GM23338 (cell line): ENCODE measurements at regions not wholly inside any gene's neighbourhood (a gene's known extent, or its start where the extent isn't known, plus 50 kb on each side); places are given as distances from the start of the nearest gene placed in this dataset.

Experiments
- ATAC-seq: fragments of 200-7000 bp; cut with Tn5 transposase; 3 replicates; pipeline ENCODE4 v1.9.1; 2020
- DNase-seq: peaks from one replicate; pipeline ENCODE4 v3.0.0-alpha.2; 2015; ENCODE audit warnings: low spot score
- H2AFZ ChIP-seq: fragments of 200-600 bp; sonication (generic); 2 replicates; pipeline ENCODE4 v1.8.0; 2016; ENCODE audit warnings: antibody characterized with exemption, mild to moderate bottlenecking, moderate library complexity
- H3F3A ChIP-seq: fragments of 200-600 bp; sonication (generic); replicated peaks from 2 replicates; pipeline ENCODE4 v1.8.0; 2017; ENCODE audit warnings: antibody characterized with exemption, mixed run types, low read depth
- H3K27ac ChIP-seq: fragments of 200-600 bp; sonication (generic); 2 replicates; pipeline ENCODE4 v1.6.1; 2016; ENCODE audit warnings: low read depth
- H3K27me3 ChIP-seq: fragments of 200-600 bp; sonication (generic); 2 replicates; pipeline ENCODE4 v1.8.0; 2016; ENCODE audit warnings: mild to moderate bottlenecking, mixed run types, moderate library complexity; ENCODE audit not compliant: insufficient read depth
- H3K36me3 ChIP-seq: fragments of 200-600 bp; sonication (generic); 2 replicates; pipeline ENCODE4 v1.8.0; 2016; ENCODE audit warnings: mild to moderate bottlenecking; ENCODE audit not compliant: insufficient read depth
- H3K4me1 ChIP-seq: fragments of 200-600 bp; sonication (generic); 2 replicates; pipeline ENCODE4 v1.8.0; 2016; ENCODE audit warnings: mild to moderate bottlenecking, moderate library complexity; ENCODE audit not compliant: insufficient read depth
- H3K4me2 ChIP-seq: fragments of 200-600 bp; sonication (generic); 2 replicates; pipeline ENCODE4 v1.7.1; 2017; ENCODE audit warnings: mixed run types
- H3K4me3 ChIP-seq: fragments of 200-600 bp; sonication (generic); 2 replicates; pipeline ENCODE4 v1.6.1; 2016; ENCODE audit warnings: mixed run types
- H3K79me2 ChIP-seq: fragments of 200-600 bp; sonication (generic); replicated peaks from 2 replicates; pipeline ENCODE4 v1.8.0; 2017; ENCODE audit warnings: mild to moderate bottlenecking; ENCODE audit not compliant: insufficient read depth
- H3K9me2 ChIP-seq: fragments of 200-600 bp; sonication (generic); 2 replicates; pipeline ENCODE4 v1.8.0; 2017; ENCODE audit not compliant: insufficient read depth
- H4K20me1 ChIP-seq: fragments of 200-600 bp; sonication (generic); replicated peaks from 2 replicates; pipeline ENCODE4 v1.8.0; 2017; ENCODE audit warnings: mild to moderate bottlenecking; ENCODE audit not compliant: insufficient read depth
- H3K27ac Mint-ChIP-seq: 2 replicates; pipeline ENCODE4 v1.8.0; 2020; ENCODE audit warnings: inconsistent platforms, mild to moderate bottlenecking, moderate library complexity, mixed read lengths
- H3K27me3 Mint-ChIP-seq: 3 replicates; pipeline ENCODE4 v1.8.0; 2022; ENCODE audit warnings: low read depth, mild to moderate bottlenecking, moderate library complexity, mixed read lengths, inconsistent platforms; ENCODE audit not compliant: insufficient read depth, poor library complexity
- H3K36me3 Mint-ChIP-seq: 3 replicates; pipeline ENCODE4 v1.8.0; 2021; ENCODE audit warnings: low read depth, mild to moderate bottlenecking, inconsistent platforms, moderate library complexity, mixed read lengths
- H3K4me1 Mint-ChIP-seq: 3 replicates; pipeline ENCODE4 v1.8.0; 2020; ENCODE audit warnings: mild to moderate bottlenecking, inconsistent platforms, mixed read lengths
- H3K4me3 Mint-ChIP-seq: 3 replicates; pipeline ENCODE4 v1.8.0; 2021; ENCODE audit warnings: moderate library complexity, mild to moderate bottlenecking, inconsistent platforms, mixed read lengths
- H3K9me3 Mint-ChIP-seq: 3 replicates; pipeline ENCODE4 v1.8.0; 2020; ENCODE audit warnings: moderate library complexity, mild to moderate bottlenecking, inconsistent platforms, mixed read lengths
- CREB1 ChIP-seq: fragments of 250-450 bp; sonication (Bioruptor Pico); IDR thresholded peaks from 2 replicates; pipeline ENCODE4 v1.5.0; 2020; ENCODE audit warnings: low read depth, mild to moderate bottlenecking, moderate library complexity
- CTCF ChIP-seq, 2 experiments: fragments of 200-600 bp in 1 of 2; sonication (generic) in 1 of 2; conservative IDR thresholded peaks; 2 replicates each; pipeline versions ENCODE4 v1.5.1 to v1.6.1; 2016 to 2017; ENCODE audit warnings: antibody characterized with exemption in 2 of 2, low read depth in 2 of 2, mild to moderate bottlenecking in 2 of 2, moderate library complexity in 1 of 2
- EZH2 ChIP-seq: fragments of 200-600 bp; sonication (generic); IDR thresholded peaks from one replicate; pipeline ENCODE4 v1.8.0; 2017; ENCODE audit warnings: antibody characterized with exemption, mild to moderate bottlenecking, low read depth; ENCODE audit not compliant: unreplicated experiment
- EZH2phosphoT487 ChIP-seq: fragments of 200-600 bp; sonication (generic); IDR thresholded peaks from one replicate; pipeline ENCODE4 v1.8.1; 2018; ENCODE audit warnings: antibody characterized with exemption; ENCODE audit not compliant: unreplicated experiment
- JUNB ChIP-seq: IDR thresholded peaks from one replicate; pipeline ENCODE4 v1.6.1; 2016; ENCODE audit warnings: antibody characterized with exemption; ENCODE audit not compliant: unreplicated experiment
- NANOG ChIP-seq: IDR thresholded peaks from 2 replicates; pipeline ENCODE4 v1.6.1; 2016; ENCODE audit warnings: antibody characterized with exemption, borderline replicate concordance
- POLR2AphosphoS5 ChIP-seq: IDR thresholded peaks from 2 replicates; pipeline ENCODE4 v1.6.1; 2016; ENCODE audit warnings: antibody characterized with exemption, low read depth
- REST ChIP-seq: IDR thresholded peaks from one replicate; pipeline ENCODE4 v1.6.1; 2018; ENCODE audit warnings: antibody characterized with exemption; ENCODE audit not compliant: unreplicated experiment
- STAT1 ChIP-seq: IDR thresholded peaks from one replicate; pipeline ENCODE4 v1.6.1; 2016; ENCODE audit warnings: antibody characterized with exemption; ENCODE audit not compliant: unreplicated experiment
- ZNF114 ChIP-seq: fragments of 250-450 bp; sonication (Bioruptor Pico); IDR thresholded peaks from 2 replicates; pipeline ENCODE4 v1.5.0; 2020; ENCODE audit warnings: mild to moderate bottlenecking, moderate library complexity
- ZNF331 ChIP-seq: fragments of 250-450 bp; sonication (Bioruptor Pico); IDR thresholded peaks from 2 replicates; pipeline ENCODE4 v1.5.0; 2020; ENCODE audit warnings: low read depth, mild to moderate bottlenecking, moderate library complexity
- ZNF462 ChIP-seq: fragments of 250-450 bp; sonication (Bioruptor Pico); IDR thresholded peaks from 2 replicates; pipeline ENCODE4 v1.5.0; 2020; ENCODE audit warnings: mild to moderate bottlenecking, moderate library complexity
- TF ChIP-seq, protein P1 (sequence below): IDR thresholded peaks from 2 replicates; pipeline ENCODE4 v1.6.1; 2016; ENCODE audit warnings: antibody characterized with exemption

- Histone ChIP-seq H3K36me3 (no peaks in the 10 kb centered on the region), H3K27ac (no peak overlapping the region), H2AFZ (no peak overlapping the region), H3K27me3 (no peaks in the 10 kb centered on the region), H3K9me2 (no peaks in the 10 kb centered on the region), H3F3A (no peaks in the 10 kb centered on the region), H3K4me3 (no peak overlapping the region), H3K4me1 (peaks cover 13% of the 10 kb centered on the region; the same call in 1 of the 2 replicates), H3K4me2 (no peak overlapping the region), H4K20me1 (no peaks in the 10 kb centered on the region), H3K79me2 (no peaks in the 10 kb centered on the region)
- no peaks in the 10 kb centered on the region for H3K36me3 Mint-ChIP-seq
- no peak for TF ChIP-seq CTCF (conservative IDR thresholded peaks at IDR 0.05; ENCODE audit: low read depth in 2 of 2)
- TF ChIP-seq ZNF462 (CRISPR knock-in tag) = no peak
- no peak for TF ChIP-seq CREB1 (CRISPR knock-in tag)
- TF ChIP-seq, protein P1, sequence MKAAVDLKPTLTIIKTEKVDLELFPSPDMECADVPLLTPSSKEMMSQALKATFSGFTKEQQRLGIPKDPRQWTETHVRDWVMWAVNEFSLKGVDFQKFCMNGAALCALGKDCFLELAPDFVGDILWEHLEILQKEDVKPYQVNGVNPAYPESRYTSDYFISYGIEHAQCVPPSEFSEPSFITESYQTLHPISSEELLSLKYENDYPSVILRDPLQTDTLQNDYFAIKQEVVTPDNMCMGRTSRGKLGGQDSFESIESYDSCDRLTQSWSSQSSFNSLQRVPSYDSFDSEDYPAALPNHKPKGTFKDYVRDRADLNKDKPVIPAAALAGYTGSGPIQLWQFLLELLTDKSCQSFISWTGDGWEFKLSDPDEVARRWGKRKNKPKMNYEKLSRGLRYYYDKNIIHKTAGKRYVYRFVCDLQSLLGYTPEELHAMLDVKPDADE = no peak
- no peak for TF ChIP-seq ZNF114
- no peak for TF ChIP-seq EZH2
- no peak for TF ChIP-seq JUNB
- no peak for TF ChIP-seq REST
- TF ChIP-seq NANOG = no peak
- TF ChIP-seq ZNF331 (CRISPR knock-in tag) = no peak
- no peak for TF ChIP-seq STAT1
- TF ChIP-seq EZH2phosphoT487 = no peak
- no peak for TF ChIP-seq POLR2AphosphoS5
- peaks cover 2% of the 10 kb centered on the region for H3K27me3 Mint-ChIP-seq
- peaks cover 7% of the 10 kb centered on the region for H3K4me1 Mint-ChIP-seq
- H3K4me3 Mint-ChIP-seq = no peak overlapping the region
- no peak for ATAC-seq
- no peaks in the 10 kb centered on the region for H3K9me3 Mint-ChIP-seq
- no peak for DNase-seq
- no peak overlapping the region for H3K27ac Mint-ChIP-seq
These were observed 106.3 kb downstream of the NUS1 start for GRCh38 chr6:117781550-117781949.
